ENCODE measurements at regions not wholly inside any gene's neighbourhood (a gene's known extent, or its start where the extent isn't known, plus 50 kb on each side); places are given as distances from the start of the nearest gene placed in this dataset.

- H3K27ac ChIP-seq (ENCODE audit: low read depth, low read length) = no peak overlapping the region
- peaks cover 0 to 3% of the 10 kb centered on the region in 2 donors for H3K4me1 ChIP-seq (ENCODE audit: control insufficient read depth in 1 of 2, insufficient read depth in 2 of 2, low read length in 2 of 2)
These were observed 162.8 kb downstream of the GLI2 start for GRCh38 chr2:120898496-120898895.

GRCh38 chr2:120898961-120899750 lies 163.5 kb downstream of the GLI2 start:
- Histone ChIP-seq H3K4me1 (ENCODE audit: control insufficient read depth in 1 of 2, insufficient read depth in 2 of 2, low read length in 2 of 2) (peaks cover 0 to 3% of the 10 kb centered on the region in 2 donors), H3K9ac (ENCODE audit: low read depth in 1 of 2, low read length in 2 of 2) (no peak overlapping the region), H3K27me3 (ENCODE audit: control insufficient read depth in 1 of 2, insufficient read depth in 2 of 2, low read length in 2 of 2) (peaks cover 0 to 4% of the 10 kb centered on the region in 2 donors), H3K36me3 (ENCODE audit: control insufficient read depth in 1 of 2, insufficient read depth in 2 of 2, low read length in 2 of 2) (no peaks in the 10 kb centered on the region), H3K4me3 (ENCODE audit: low read depth in 1 of 2, low read length in 2 of 2) (no peak overlapping the region), H3K9me3 (ENCODE audit: control insufficient read depth in 1 of 2, low read length in 2 of 2) (no peaks in the 10 kb centered on the region), H3K27ac (ENCODE audit: low read depth, low read length) (no peak overlapping the region)

More at GRCh38 chr2:120898496-120898895, 162.8 kb downstream of the GLI2 start:
- H3K9ac ChIP-seq (ENCODE audit: low read depth in 1 of 2, low read length in 2 of 2) = no peak overlapping the region
- no peak overlapping the region for H3K4me3 ChIP-seq (ENCODE audit: low read depth in 1 of 2, low read length in 2 of 2)
- no peaks in the 10 kb centered on the region for H3K36me3 ChIP-seq (ENCODE audit: control insufficient read depth in 1 of 2, insufficient read depth in 2 of 2, low read length in 2 of 2)
- H3K27me3 ChIP-seq (ENCODE audit: control insufficient read depth in 1 of 2, insufficient read depth in 2 of 2, low read length in 2 of 2) = peaks cover 0 to 4% of the 10 kb centered on the region in 2 donors
- no peaks in the 10 kb centered on the region for H3K9me3 ChIP-seq (ENCODE audit: control insufficient read depth in 1 of 2, low read length in 2 of 2)

- Histone ChIP-seq H3K27me3 (ENCODE audit: control insufficient read depth in 1 of 2, insufficient read depth in 2 of 2, low read length in 2 of 2) (peaks cover 0 to 4% of the 10 kb centered on the region in 2 donors), H3K9ac (ENCODE audit: low read depth in 1 of 2, low read length in 2 of 2) (no peak overlapping the region), H3K27ac (ENCODE audit: low read depth, low read length) (no peak overlapping the region), H3K9me3 (ENCODE audit: control insufficient read depth in 1 of 2, low read length in 2 of 2) (no peaks in the 10 kb centered on the region), H3K36me3 (ENCODE audit: control insufficient read depth in 1 of 2, insufficient read depth in 2 of 2, low read length in 2 of 2) (no peaks in the 10 kb centered on the region), H3K4me1 (ENCODE audit: control insufficient read depth in 1 of 2, insufficient read depth in 2 of 2, low read length in 2 of 2) (peaks cover 0 to 3% of the 10 kb centered on the region in 2 donors), H3K4me3 (ENCODE audit: low read depth in 1 of 2, low read length in 2 of 2) (no peak overlapping the region)
These were observed 164.1 kb downstream of the GLI2 start for GRCh38 chr2:120899771-120900170.

- Histone ChIP-seq H3K4me3 (ENCODE audit: low read depth in 1 of 2, low read length in 2 of 2) (no peak overlapping the region), H3K27me3 (ENCODE audit: control insufficient read depth in 1 of 2, insufficient read depth in 2 of 2, low read length in 2 of 2) (peaks cover 0 to 4% of the 10 kb centered on the region in 2 donors), H3K4me1 (ENCODE audit: control insufficient read depth in 1 of 2, insufficient read depth in 2 of 2, low read length in 2 of 2) (peaks cover 0 to 3% of the 10 kb centered on the region in 2 donors), H3K36me3 (ENCODE audit: control insufficient read depth in 1 of 2, insufficient read depth in 2 of 2, low read length in 2 of 2) (no peaks in the 10 kb centered on the region), H3K9ac (ENCODE audit: low read depth in 1 of 2, low read length in 2 of 2) (no peak overlapping the region), H3K9me3 (ENCODE audit: control insufficient read depth in 1 of 2, low read length in 2 of 2) (no peaks in the 10 kb centered on the region), H3K27ac (ENCODE audit: low read depth, low read length) (no peak overlapping the region)
These were observed 165.5 kb downstream of the GLI2 start for GRCh38 chr2:120901201-120901600.

GRCh38 chr2:120902592-120902991 lies 166.9 kb downstream of the GLI2 start:
- Histone ChIP-seq H3K9me3 (ENCODE audit: control insufficient read depth in 1 of 2, low read length in 2 of 2) (no peaks in the 10 kb centered on the region), H3K9ac (ENCODE audit: low read depth in 1 of 2, low read length in 2 of 2) (no peak overlapping the region), H3K4me1 (ENCODE audit: control insufficient read depth in 1 of 2, insufficient read depth in 2 of 2, low read length in 2 of 2) (peaks cover 0 to 3% of the 10 kb centered on the region in 2 donors), H3K27ac (ENCODE audit: low read depth, low read length) (no peak overlapping the region), H3K36me3 (ENCODE audit: control insufficient read depth in 1 of 2, insufficient read depth in 2 of 2, low read length in 2 of 2) (no peaks in the 10 kb centered on the region), H3K27me3 (ENCODE audit: control insufficient read depth in 1 of 2, insufficient read depth in 2 of 2, low read length in 2 of 2) (peaks cover 0 to 4% of the 10 kb centered on the region in 2 donors), H3K4me3 (ENCODE audit: low read depth in 1 of 2, low read length in 2 of 2) (no peak overlapping the region)

GRCh38 chr2:120904379-120904778 lies 168.7 kb downstream of the GLI2 start:
- no peak overlapping the region for H3K27ac ChIP-seq (ENCODE audit: low read depth, low read length)

GRCh38 chr2:120904830-120905234 lies 169.2 kb downstream of the GLI2 start:
- Histone ChIP-seq H3K36me3 (ENCODE audit: control insufficient read depth in 1 of 2, insufficient read depth in 2 of 2, low read length in 2 of 2) (no peaks in the 10 kb centered on the region), H3K9me3 (ENCODE audit: control insufficient read depth in 1 of 2, low read length in 2 of 2) (no peaks in the 10 kb centered on the region), H3K9ac (ENCODE audit: low read depth in 1 of 2, low read length in 2 of 2) (no peak overlapping the region), H3K4me3 (ENCODE audit: low read depth in 1 of 2, low read length in 2 of 2) (no peak overlapping the region), H3K4me1 (ENCODE audit: control insufficient read depth in 1 of 2, insufficient read depth in 2 of 2, low read length in 2 of 2) (no peaks in the 10 kb centered on the region), H3K27me3 (ENCODE audit: control insufficient read depth in 1 of 2, insufficient read depth in 2 of 2, low read length in 2 of 2) (no peaks in the 10 kb centered on the region), H3K27ac (ENCODE audit: low read depth, low read length) (no peak overlapping the region)

More at GRCh38 chr2:120904379-120904778, 168.7 kb downstream of the GLI2 start:
- H3K36me3 ChIP-seq (ENCODE audit: control insufficient read depth in 1 of 2, insufficient read depth in 2 of 2, low read length in 2 of 2) = no peaks in the 10 kb centered on the region
- H3K27me3 ChIP-seq (ENCODE audit: control insufficient read depth in 1 of 2, insufficient read depth in 2 of 2, low read length in 2 of 2) = no peaks in the 10 kb centered on the region
- H3K4me1 ChIP-seq (ENCODE audit: control insufficient read depth in 1 of 2, insufficient read depth in 2 of 2, low read length in 2 of 2) = peaks cover 0 to 3% of the 10 kb centered on the region in 2 donors
- no peak overlapping the region for H3K9ac ChIP-seq (ENCODE audit: low read depth in 1 of 2, low read length in 2 of 2)
- H3K9me3 ChIP-seq (ENCODE audit: control insufficient read depth in 1 of 2, low read length in 2 of 2) = no peaks in the 10 kb centered on the region
- H3K4me3 ChIP-seq (ENCODE audit: low read depth in 1 of 2, low read length in 2 of 2) = no peak overlapping the region

GRCh38 chr2:120905298-120905697 lies 169.6 kb downstream of the GLI2 start:
- Histone ChIP-seq H3K4me3 (ENCODE audit: low read depth in 1 of 2, low read length in 2 of 2) (no peak overlapping the region), H3K27ac (ENCODE audit: low read depth, low read length) (no peak overlapping the region), H3K4me1 (ENCODE audit: control insufficient read depth in 1 of 2, insufficient read depth in 2 of 2, low read length in 2 of 2) (no peaks in the 10 kb centered on the region), H3K9me3 (ENCODE audit: control insufficient read depth in 1 of 2, low read length in 2 of 2) (no peaks in the 10 kb centered on the region), H3K9ac (ENCODE audit: low read depth in 1 of 2, low read length in 2 of 2) (no peak overlapping the region), H3K27me3 (ENCODE audit: control insufficient read depth in 1 of 2, insufficient read depth in 2 of 2, low read length in 2 of 2) (no peaks in the 10 kb centered on the region), H3K36me3 (ENCODE audit: control insufficient read depth in 1 of 2, insufficient read depth in 2 of 2, low read length in 2 of 2) (no peaks in the 10 kb centered on the region)

GRCh38 chr2:120905824-120906571 lies 170.3 kb downstream of the GLI2 start:
- H3K36me3 ChIP-seq (ENCODE audit: control insufficient read depth in 1 of 2, insufficient read depth in 2 of 2, low read length in 2 of 2) = no peaks in the 10 kb centered on the region
- no peaks in the 10 kb centered on the region for H3K27me3 ChIP-seq (ENCODE audit: control insufficient read depth in 1 of 2, insufficient read depth in 2 of 2, low read length in 2 of 2)
- H3K4me3 ChIP-seq (ENCODE audit: low read depth in 1 of 2, low read length in 2 of 2) = no peak overlapping the region
- H3K27ac ChIP-seq (ENCODE audit: low read depth, low read length) = no peak overlapping the region
- no peak overlapping the region for H3K9ac ChIP-seq (ENCODE audit: low read depth in 1 of 2, low read length in 2 of 2)
- no peaks in the 10 kb centered on the region for H3K4me1 ChIP-seq (ENCODE audit: control insufficient read depth in 1 of 2, insufficient read depth in 2 of 2, low read length in 2 of 2)
- H3K9me3 ChIP-seq (ENCODE audit: control insufficient read depth in 1 of 2, low read length in 2 of 2) = no peaks in the 10 kb centered on the region

- Histone ChIP-seq H3K36me3 (ENCODE audit: control insufficient read depth in 1 of 2, insufficient read depth in 2 of 2, low read length in 2 of 2) (no peaks in the 10 kb centered on the region), H3K27me3 (ENCODE audit: control insufficient read depth in 1 of 2, insufficient read depth in 2 of 2, low read length in 2 of 2) (peaks cover 0 to 3% of the 10 kb centered on the region in 2 donors), H3K9ac (ENCODE audit: low read depth in 1 of 2, low read length in 2 of 2) (no peak overlapping the region), H3K4me1 (ENCODE audit: control insufficient read depth in 1 of 2, insufficient read depth in 2 of 2, low read length in 2 of 2) (peaks cover 0 to 5% of the 10 kb centered on the region in 2 donors), H3K27ac (ENCODE audit: low read depth, low read length) (no peak overlapping the region), H3K9me3 (ENCODE audit: control insufficient read depth in 1 of 2, low read length in 2 of 2) (no peaks in the 10 kb centered on the region), H3K4me3 (ENCODE audit: low read depth in 1 of 2, low read length in 2 of 2) (no peak overlapping the region)
These were observed 171.2 kb downstream of the GLI2 start for GRCh38 chr2:120906914-120907313.
